ENCODE measurements at regions not wholly inside any gene's neighbourhood (a gene's known extent, or its start where the extent isn't known, plus 50 kb on each side); places are given as distances from the start of the nearest gene placed in this dataset.
"Not testable (repeated sequence)": the region's sequence is repeated elsewhere in the genome, so short reads cannot be mapped to it uniquely, and the experiment has no call there.

DNA sequence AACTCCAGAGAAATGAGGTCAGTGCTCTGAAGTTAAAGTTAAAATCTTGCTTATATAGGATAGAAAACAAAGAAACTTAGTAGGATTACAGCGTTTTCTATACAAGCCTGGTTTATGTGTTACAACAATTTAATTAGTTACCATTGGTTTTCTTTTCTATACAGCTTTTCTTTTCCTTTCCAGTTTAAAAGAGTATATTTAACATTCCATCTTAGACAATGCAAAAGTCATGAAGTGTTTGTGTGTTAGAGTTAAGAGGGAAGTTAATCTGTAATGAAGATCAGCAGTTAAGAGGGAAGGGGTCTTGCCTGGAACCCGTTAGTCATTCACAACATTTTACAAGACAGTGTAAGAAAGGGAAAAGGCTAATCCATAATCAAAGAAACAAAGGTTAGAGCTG lies 338.3 kb downstream of the OTUD1 start:
- no peak for DNase-seq

DNA sequence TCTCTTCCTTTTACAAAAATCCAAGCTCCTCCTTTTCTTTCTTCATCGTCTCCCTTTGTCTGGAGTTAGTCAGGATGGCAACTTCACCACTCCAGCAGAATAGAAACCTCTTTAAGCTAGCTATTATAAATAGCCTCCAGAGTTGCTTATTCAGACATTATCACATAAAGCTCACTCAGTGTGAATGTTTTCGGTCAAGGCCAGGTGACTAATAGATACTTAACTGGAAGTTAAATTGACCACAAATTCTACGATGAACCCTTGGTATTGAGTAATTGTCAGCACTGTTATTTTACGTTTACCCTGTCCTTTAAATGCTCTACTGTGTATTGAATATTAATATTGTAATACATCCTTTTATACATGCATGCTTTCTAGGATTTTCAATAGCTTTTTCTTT lies 340.4 kb downstream of the OTUD1 start:
- no peak for DNase-seq

DNA sequence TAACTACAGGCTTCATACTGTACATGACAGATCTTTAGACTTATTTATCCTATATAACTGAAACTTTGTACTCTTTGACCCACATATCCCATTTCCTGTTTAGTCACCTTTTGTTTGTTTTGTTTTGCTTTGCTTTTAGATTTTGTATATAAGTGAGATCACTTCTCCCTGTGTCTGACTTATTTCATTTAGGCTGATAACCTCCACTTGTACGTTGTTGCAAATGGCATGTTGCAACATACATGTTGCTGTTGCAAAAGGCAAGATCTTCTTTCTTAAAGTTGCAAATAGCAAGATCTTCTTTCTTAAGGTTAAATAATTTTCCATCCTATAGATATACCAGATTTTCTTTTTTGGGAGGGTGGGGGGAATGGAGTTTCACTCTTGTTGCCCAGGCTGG lies 341.5 kb downstream of the OTUD1 start:
- DNase-seq, result no peak

DNA sequence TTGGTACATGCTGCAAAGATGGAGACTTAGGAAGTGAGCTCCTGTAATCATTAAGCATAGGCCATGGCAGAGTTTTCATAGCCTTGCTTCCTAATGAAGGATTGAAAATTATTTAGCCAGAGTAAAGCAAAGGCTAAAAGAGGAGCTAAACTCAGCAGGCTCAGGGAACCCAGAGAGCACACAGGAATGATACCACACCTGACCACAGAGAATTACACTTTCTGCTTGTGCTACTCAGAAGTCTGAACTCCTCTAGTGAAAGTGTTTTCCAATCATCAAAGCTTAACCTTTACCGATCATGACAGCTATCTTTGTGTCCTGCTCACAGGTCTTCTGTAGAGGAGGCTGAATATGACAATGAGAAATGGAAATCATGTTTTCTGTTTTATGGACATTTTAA lies 347.7 kb downstream of the OTUD1 start:
- DNase-seq, result no peak

DNA sequence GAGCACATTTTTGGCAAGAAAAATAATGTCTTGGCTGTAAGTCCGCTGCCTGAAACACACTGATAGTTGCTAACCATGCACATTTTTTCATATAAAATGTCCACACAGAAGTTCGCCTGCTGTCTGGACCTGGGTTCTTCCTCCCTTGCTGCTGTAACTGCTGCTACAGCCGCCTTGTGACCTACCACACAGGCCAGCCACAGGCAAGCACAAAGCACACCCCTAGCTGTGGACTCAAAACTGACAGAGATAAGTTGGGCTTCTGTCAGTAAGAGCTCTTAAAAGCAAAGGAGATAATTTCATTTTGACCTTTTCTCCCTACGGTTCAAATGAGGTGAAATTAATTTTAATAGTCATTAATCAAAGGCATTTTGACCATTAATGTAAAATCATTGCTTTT lies 354.7 kb downstream of the OTUD1 start:
- no peak for DNase-seq

DNA sequence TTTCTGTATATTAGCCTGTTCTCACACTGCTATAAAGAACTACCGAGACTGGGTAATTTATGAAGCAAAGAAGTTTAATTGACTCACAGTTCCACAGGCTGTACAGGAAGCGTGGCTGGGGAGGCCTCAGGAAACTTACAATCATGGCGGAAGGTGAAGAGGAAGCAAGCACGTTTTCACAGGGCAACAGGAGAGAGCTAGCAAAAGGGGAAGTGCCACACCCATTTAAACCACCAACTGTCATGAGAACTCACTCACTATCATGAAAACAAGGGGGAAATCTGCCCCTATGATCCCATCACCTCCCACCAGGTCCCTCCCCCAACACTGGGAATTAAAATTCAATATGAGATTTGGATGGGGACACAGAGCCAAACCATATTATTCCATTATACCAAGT lies 358.6 kb downstream of the OTUD1 start:
- DNase-seq, result not testable (repeated sequence)

DNA sequence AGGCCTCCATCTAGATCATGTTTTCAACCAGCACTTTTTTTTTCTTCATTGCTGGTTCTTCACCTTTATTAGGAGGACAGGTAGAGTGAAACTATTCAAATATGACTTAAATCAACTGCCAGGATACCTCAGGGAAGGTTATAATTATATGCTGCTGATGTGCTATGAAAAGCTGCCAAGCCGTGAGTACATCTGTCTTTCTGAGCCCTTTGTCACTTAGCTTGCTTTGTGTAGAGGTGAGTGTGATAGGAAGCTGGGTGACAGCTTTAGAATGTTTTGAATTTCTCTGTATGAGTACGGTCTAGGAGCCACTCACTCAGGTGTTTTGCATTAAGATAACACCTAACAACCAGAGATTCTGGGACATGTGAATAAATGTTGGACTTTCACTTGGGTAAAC lies 365.2 kb downstream of the OTUD1 start:
- no peak for DNase-seq

DNA sequence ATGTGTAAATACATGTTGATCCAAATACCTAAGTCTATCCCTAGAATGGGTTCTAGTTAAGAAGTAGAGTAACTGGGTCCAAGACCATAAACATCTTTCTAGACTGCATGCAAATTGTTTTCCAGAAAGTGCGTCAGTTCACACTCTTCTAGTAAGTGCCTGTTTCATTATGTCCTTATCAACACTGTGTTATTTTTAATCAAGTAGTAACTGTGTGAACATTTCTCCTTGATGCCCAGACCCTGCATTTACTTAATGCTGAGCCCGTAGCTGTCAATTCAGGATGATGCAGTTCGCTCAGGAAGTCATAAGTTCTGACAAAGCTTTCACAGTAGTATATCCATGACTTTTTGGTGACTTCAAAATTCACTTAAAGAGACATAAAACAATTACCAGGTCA lies 374.8 kb downstream of the OTUD1 start:
- no peak for DNase-seq

DNA sequence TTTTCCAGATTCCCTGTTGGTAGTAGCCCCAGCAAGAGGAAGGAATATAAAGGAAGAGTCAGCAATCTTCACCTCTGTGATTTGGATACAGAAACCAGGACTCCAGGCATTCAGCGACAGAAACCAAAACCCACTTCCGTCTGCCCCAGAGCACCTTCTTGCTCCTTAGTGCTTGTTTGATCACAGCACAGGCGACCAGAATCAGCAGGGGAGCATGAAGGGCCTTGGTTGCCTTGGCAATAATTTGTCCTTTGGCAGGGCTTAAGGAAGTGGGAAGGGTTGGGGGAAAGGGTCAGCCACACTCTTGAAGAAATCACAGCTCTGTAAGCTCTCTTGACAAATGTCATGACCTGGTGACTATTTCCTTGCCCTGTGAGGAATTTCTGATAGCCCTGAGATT lies 379.6 kb downstream of the OTUD1 start:
- no peak for DNase-seq

DNA sequence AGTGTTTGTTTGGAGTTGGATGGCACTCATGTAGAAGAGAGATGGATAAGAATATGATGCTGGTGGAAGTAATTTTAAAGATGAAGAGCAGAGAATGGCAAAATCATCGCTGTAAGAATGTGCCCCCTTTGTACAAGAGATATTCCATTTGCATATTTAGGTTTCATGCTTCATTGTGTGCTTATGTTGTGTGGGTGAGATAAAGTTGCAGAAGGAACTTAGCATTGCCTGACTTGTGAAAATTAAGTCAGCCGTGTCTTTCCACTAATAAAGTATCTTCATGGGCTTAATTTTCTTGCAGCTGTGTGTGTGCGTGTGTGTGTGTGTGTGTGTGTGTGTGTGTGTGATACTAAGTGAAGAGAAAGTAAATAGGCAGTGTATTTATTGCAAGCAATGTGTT lies 381.9 kb downstream of the OTUD1 start:
- DNase-seq, result no peak

DNA sequence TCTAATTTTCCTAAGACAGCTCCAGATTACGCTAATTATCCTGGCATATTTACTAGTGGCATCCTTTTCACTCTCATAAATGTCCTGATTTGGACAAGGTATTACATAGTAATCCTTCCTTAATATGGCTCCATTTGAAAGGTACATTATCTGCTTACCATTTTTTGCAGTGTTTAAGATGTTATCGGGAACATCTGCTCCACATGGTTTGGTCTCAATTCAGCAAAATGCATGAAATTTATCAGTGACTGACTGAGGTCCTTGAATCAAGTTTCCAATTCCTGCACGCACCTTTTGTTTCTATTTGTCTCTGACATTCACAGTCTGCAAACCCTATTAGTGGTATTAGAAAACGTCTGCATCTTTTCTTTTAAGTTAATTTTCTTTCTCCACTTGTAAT lies 384.1 kb upstream of the KIAA1217 start:
- no peak for DNase-seq

DNA sequence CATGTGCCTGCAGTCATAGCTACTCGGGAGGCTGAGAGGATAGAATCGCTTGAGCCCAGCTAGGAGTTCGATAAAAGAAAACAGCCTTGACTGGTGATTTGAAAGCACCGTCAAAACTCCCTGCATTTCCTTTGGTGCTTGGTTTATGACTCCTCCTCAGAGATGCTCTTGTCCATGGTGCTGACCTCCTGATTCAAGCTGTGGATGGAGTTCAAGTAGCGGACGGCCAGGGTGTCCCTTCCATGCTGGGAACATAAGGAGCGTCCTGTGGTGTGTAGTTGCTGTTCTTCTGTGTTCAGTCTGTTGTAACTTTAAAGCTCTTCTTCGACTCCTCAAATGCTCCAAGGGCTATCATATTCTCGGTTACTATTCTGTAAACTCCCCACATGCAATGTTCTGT lies 382.5 kb upstream of the KIAA1217 start:
- peak; percentile 55 for DNase-seq

DNA sequence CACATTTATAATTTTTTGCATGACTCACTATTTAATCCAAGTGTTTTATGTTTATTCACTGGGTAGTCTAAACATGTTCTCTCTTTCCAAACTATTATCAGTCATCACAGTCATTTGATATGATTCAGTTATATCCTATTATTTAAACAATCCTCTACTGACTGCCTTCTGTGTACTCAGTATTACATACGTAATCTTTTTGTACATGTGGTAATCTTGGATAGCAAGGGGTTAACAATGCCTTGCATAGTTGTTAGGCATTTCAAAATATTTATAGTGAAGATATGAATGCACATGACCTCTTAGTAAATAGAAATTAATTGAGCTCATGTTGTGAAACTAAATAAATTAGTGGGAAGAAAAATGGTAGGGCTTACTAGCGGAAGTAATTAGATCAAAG lies 379.4 kb upstream of the KIAA1217 start:
- no peak for DNase-seq

DNA sequence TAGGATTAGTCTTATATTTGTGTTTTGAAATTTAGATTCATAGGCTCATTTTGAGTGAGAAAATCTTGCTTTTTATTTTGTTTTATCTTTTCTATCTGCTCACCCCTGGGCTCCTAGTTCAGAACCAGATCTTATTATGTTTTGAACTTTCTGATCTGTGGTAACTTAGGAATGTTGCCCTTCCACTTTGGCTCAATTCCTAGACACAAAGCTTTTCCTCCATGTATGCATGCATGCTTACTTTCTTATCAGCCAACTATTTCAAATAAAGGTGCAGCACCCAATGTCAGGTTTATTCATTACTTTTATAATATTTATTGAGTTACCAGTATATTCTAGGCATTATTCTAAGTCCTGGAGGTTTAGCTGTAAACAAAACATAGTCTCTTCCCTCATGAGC lies 374.8 kb upstream of the KIAA1217 start:
- no peak for DNase-seq

DNA sequence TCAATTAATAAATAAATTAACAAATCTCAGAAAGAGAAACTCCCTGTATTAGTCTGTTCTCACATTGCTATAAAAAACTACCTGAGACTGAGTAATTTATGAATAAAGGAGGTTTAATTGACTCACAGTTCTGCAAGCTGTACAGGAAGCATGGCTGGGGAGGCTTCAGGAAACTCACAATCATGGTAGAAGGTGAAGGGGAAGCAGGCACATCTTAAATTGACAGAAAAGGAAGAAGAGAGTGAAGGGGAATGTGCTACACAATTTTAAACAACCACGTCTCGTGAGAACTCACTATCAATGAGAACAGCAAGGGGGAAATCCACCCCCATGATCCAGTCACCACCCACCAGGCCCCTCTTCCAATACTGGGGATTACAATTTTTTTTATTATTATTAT lies 358.3 kb upstream of the KIAA1217 start:
- no peak for DNase-seq

DNA sequence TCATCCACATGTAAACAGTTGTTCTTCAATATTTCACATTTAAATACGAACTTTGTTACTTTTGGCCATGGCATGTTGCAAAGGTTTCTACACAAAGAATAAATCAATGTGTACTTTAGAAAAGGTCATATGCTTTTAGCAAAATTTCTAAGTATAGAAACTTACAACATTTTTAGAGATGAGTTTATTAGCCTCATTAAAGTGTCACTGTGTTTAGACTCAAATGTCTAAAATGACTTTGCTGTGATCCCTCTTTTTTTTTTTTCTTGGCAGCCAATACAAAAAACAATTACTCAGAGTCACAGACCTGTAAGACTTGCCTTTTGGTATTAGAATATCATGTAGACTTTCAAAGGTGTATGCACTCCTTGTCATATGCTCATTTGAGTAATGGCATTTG lies 349.3 kb upstream of the KIAA1217 start:
- DNase-seq, result no peak

DNA sequence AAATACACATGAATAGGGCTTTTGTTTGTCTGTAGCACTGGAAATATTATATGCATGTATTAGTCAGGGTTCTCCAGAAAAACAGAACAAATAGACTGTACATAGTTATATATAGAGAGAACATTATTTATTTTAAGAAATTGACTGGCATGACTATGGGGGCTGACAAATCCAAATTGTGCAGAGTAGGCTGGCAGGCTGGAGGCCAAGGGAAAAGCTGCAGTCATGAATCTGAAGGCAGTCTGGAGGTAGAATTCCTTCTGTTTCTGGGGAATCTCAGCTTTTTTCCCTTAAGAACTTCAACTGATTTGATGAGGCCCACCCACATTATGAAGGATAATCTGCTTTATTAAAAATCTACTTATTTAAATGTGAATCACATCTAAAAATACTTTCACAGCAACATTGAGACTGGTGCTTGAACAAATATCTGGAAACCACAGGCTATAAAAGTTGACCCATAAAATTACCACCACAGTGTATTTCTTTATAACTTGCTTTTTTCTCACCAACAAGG lies 344.2 kb upstream of the KIAA1217 start:
- DNase-seq, result no peak

DNA sequence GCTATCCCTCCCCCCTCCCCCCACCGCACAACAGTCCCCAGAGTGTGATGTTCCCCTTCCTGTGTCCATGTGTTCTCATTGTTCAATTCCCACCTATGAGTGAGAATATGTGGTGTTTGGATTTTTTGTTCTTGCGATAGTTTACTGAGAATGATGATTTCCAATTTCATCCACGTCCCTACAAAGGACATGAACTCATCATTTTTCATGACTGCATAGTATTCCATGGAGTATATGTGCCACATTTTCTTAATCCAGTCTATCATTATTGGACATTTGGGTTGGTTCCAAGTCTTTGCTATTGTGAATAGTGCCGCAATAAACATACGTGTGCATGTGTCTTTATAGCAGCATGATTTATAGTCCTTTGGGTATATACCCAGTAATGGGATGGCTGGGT lies 342.0 kb upstream of the KIAA1217 start:
- not testable (repeated sequence) for DNase-seq

DNA sequence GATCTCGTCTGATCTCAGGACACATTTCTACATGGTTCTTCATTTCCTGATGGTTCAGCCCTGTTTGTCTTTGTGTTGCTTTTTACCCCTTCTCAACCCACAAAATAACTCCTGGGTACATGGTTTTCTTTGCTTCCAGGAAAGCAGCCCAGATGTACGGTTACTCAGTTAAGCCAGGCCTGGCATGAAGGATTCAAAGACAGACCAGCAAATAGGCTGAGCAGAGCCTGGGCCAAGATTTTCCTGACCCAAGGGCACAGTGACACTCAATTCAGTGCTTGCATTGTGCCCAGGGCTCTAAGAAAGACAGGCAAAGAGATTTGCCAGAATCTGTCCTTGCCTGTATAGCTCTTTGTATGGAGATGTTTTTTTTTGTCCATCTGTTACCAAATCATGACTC lies 340.8 kb upstream of the KIAA1217 start:
- no peak for DNase-seq

DNA sequence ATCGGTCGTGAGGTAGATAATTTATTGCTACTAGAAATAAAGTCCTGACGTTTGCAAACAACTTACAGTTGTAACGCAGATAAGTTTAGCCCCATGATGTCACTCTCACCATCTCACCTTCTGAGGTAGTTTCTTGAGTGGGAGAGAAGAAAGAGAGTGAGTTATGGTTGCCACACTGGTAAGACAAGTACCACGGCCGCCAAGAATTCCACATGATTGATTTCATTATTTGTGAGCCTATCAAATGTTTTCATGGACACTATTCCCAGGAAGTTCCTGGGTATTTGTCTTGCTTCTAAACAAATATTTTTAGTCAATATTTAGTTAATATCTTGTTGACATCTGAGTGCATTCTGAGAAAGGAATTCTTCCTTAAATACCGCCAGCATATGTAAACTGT lies 339.4 kb upstream of the KIAA1217 start:
- DNase-seq, result no peak

DNA sequence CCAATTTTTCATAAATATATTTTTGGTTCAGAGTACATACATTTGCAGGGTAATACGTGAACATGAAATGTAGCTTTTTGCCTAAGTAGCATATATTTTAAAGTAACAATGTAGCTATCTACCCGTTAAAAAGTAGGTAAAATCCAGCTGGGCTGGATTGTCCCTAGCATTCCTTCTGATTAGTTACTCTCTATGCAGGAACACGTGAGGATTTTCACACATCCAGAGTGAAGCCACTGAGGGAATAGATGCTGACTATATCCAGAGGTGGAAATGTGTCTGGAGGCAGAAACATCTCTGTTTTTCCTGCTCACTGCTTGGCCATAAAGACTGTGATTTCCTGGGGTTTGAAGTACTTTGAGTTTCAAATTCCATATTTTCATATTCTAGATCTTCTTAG lies 338.9 kb upstream of the KIAA1217 start:
- no peak for DNase-seq

DNA sequence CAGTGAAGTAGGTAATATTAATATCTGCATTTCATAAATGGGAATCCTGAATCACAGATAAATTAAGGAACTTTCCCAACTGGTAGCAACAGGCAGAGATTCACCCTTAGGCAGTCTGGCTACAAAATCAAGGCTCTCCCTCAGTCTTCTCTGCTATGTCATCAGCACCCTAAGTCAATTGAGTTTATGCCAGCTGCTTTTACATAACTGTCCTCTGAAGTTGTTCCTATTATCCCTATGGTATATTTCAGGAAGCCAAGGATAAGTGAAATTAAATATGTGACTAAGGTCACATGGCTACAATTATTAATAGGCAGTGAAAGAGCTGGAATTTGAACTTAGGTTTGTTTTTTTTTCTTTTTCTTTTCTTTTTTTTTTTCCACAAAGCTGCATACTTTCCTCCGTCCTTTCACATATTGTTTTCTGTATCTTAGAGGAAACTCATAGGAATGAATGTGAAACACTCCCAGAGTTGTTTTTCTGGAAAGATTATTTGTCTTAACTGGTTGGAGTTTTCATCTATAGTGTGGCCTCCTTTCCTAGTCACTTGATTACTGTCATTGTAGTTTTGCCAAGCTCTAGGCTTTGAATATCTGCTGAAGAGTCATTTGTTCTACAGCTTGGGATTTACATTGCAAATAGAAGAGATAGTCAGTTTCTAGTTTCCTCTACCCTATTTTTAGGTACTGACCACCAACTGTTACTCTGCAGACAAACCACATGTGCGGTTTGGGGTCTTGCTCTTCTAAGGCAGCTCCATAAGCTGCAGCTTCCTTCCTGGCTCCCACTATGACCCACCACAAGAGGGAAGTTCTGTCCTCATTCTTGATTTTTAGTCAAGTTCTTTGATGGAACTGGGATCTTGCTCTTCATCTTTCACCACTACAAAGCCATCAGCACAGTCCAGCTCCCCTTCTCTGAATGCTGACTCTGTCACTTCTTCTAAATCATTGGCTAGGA lies 338.0 kb upstream of the KIAA1217 start:
- no peak for DNase-seq

DNA sequence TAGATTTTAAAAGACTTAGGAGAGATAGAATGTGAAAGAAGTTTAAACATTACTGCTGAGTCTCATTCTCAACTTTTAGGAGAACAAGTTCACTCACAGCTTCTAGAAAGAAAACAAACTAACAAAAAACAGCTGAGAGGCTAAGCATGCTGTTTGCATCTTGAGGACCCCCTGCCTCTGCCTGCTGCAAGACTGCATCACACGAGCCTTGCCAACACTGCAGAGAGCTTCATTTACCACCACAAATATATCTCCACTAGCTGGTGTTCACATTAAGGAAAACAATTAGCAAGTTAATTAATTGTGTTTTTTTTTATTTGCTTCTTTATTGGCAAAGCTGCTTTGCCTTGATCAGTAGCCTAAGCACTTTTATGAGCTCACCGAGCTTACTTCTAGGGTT lies 336.6 kb upstream of the KIAA1217 start:
- DNase-seq, result no peak

DNA sequence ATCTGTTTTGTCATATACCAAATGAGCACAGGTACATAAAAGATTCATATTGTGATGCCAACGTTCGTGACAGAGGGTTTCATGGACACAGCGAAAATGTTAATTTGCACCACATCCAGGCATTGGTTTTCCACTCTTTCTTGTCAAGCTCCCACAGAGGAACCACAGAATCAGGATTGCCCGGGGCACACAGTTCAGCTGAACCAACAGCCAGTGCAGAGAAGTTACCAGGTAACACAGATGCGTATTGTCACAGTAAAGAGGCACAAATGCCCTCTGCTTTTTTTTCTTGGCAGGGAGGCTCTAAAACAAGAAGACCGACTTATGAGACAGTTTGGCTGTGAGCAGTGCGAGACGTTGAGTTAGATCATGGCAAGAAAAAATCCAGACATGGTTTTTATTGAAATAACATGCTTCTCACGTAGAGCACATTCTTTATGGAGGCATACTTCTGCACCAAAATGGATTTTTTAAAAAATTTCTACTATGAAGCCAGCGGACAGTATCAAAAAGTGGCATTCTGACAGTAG lies 331.1 kb upstream of the KIAA1217 start:
- DNase-seq, result no peak

DNA sequence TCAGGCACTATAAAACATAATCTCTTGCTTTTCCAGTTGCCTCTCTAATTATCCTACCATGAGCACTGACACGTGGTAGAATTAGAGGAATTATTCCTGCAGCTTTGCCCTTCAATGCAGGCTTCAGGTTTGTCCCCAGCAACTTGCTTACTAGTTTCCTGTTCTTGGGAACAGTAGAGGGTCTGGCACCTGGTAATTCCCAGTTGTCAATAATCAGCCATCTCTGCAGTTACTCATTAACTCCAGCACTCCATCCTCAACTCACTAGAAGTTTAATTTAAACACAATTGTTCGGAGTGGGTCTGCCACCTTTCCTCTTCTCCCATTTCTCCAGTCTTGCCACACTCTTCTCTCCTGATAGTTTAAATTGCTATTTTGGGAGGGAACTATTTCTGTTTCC lies 324.3 kb upstream of the KIAA1217 start:
- DNase-seq, result no peak
